Glutamatergic neuron (in vitro differentiated cells): ENCODE measurements at regions not wholly inside any gene's neighbourhood (a gene's known extent, or its start where the extent isn't known, plus 50 kb on each side); places are given as distances from the start of the nearest gene placed in this dataset.

ENCODE experiments used
- DNase-seq: peaks from one replicate; pipeline ENCODE4 v3.0.0; 2022
- H3K27ac Mint-ChIP-seq: one replicate; pipeline ENCODE4 v1.8.0; 2020; ENCODE audit warnings: mild to moderate bottlenecking, mixed read lengths, inconsistent platforms; ENCODE audit not compliant: unreplicated experiment
- H3K27me3 Mint-ChIP-seq: one replicate; pipeline ENCODE4 v1.8.0; 2020; ENCODE audit warnings: mild to moderate bottlenecking, moderate library complexity, mixed read lengths, inconsistent platforms; ENCODE audit not compliant: unreplicated experiment
- H3K36me3 Mint-ChIP-seq: one replicate; pipeline ENCODE4 v1.8.0; 2020; ENCODE audit warnings: mild to moderate bottlenecking, mixed read lengths, inconsistent platforms; ENCODE audit not compliant: unreplicated experiment
- H3K4me1 Mint-ChIP-seq: one replicate; pipeline ENCODE4 v1.8.0; 2020; ENCODE audit warnings: mild to moderate bottlenecking, low read depth, mixed read lengths, inconsistent platforms; ENCODE audit not compliant: unreplicated experiment
- H3K4me3 Mint-ChIP-seq: one replicate; pipeline ENCODE4 v1.8.0; 2020; ENCODE audit warnings: mild to moderate bottlenecking, mixed read lengths, inconsistent platforms; ENCODE audit not compliant: unreplicated experiment
- H3K9me3 Mint-ChIP-seq: one replicate; pipeline ENCODE4 v1.8.0; 2020; ENCODE audit warnings: mild to moderate bottlenecking, moderate library complexity, mixed read lengths, inconsistent platforms; ENCODE audit not compliant: unreplicated experiment
- TF ChIP-seq, protein P1 (sequence below): fragments of 200-600 bp; sonication (generic); IDR thresholded peaks from one replicate; pipeline ENCODE4 v1.5.0; 2021; ENCODE audit not compliant: partially characterized antibody, unreplicated experiment

DNA sequence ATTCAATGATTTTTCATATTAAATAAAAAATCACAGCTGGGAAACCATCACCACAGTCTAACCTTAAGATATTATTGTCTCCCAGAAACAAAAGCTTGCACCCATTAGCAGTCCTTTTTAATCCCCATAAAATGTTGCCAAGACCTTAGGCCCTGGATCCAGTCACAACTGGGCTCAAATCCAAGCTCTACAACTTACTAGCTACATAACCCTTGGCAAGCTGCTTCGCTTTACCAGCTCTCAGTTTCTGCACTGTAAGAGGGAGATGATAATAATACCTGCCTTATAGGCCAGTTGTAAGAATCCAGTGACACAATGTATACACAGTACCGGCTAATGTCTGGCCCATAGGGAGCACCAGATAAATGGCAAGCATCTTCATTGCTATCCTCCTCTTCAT, 400.9 kb upstream of the FGF13 start:
- TF ChIP-seq, protein P1, sequence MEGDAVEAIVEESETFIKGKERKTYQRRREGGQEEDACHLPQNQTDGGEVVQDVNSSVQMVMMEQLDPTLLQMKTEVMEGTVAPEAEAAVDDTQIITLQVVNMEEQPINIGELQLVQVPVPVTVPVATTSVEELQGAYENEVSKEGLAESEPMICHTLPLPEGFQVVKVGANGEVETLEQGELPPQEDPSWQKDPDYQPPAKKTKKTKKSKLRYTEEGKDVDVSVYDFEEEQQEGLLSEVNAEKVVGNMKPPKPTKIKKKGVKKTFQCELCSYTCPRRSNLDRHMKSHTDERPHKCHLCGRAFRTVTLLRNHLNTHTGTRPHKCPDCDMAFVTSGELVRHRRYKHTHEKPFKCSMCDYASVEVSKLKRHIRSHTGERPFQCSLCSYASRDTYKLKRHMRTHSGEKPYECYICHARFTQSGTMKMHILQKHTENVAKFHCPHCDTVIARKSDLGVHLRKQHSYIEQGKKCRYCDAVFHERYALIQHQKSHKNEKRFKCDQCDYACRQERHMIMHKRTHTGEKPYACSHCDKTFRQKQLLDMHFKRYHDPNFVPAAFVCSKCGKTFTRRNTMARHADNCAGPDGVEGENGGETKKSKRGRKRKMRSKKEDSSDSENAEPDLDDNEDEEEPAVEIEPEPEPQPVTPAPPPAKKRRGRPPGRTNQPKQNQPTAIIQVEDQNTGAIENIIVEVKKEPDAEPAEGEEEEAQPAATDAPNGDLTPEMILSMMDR = no peak
- H3K4me3 Mint-ChIP-seq = no peak overlapping the region
- H3K4me1 Mint-ChIP-seq = no peaks in the 10 kb centered on the region
- no peaks in the 10 kb centered on the region for H3K27me3 Mint-ChIP-seq
- H3K27ac Mint-ChIP-seq = no peak overlapping the region
- DNase-seq = no peak
- no peaks in the 10 kb centered on the region for H3K36me3 Mint-ChIP-seq
- H3K9me3 Mint-ChIP-seq = no peaks in the 10 kb centered on the region

DNA sequence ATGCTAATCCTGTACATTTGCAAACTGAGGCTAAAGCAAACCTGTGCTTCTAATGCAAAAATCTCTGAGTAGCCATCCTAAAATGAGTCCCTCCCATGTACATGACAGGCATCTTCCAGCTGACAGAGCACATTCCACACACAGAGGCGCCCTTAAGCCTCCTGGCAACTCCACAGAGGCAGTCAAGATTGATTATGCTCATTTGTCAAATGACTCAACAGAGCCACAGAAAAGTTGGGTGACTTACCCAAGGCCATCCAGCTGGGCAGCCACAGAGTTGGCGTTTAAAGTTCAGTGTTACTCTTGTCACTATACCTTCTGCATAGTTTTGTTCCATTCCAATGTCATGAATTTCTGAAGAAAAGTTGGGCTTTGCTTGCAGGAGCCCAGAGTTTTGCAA, 394.6 kb upstream of the FGF13 start:
- no peaks in the 10 kb centered on the region for H3K9me3 Mint-ChIP-seq
- H3K4me1 Mint-ChIP-seq = no peaks in the 10 kb centered on the region
- TF ChIP-seq, protein P1 = no peak
- H3K27ac Mint-ChIP-seq = no peak overlapping the region
- no peak for DNase-seq
- no peaks in the 10 kb centered on the region for H3K27me3 Mint-ChIP-seq
- H3K36me3 Mint-ChIP-seq = no peaks in the 10 kb centered on the region
- H3K4me3 Mint-ChIP-seq = no peak overlapping the region

DNA sequence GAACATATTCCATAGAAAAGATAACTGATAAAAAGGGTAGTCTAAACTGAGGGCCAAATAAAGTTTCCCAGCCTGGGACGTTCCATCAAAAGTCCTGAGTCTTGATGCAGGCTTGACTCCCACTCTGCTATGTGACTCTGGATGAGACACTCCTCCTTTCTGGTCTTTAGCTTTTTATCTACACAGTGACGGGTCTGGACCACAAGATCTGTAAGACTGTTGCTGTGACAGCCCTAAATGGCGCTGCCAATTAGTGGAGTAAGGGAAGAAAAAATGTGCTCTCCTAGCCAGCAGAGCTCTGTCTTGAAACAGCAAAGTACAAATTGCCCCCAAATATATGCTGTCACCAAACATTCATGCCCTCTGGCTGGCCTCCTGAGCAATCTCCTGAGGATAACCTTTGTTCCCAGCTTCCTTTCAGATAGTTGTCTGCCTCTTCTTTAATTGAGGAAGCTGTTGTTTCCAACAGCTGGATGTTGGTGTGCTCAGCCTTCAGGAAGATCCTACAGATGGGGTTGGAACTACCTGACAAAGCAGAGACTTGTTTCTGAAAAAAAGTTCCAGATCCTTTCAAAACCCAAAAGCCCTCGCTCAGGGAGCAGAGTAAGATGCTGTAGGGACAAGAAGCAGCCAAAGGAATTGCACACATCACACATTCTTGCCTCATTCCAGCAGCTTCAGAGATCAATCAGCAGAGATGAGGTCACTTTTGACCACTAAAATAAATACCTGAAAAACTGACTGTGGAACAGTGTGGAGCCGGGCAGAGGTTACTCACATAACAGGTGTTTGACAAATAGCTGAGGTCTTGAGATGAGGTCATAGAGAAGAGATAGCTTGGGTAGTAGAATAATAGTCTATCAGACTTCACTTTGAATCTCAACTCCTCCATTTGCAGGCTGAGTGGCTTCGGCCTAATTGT, 383.4 kb upstream of the FGF13 start:
- no peak for DNase-seq
- no peaks in the 10 kb centered on the region for H3K36me3 Mint-ChIP-seq
- peaks cover 1% of the 10 kb centered on the region for H3K9me3 Mint-ChIP-seq
- no peak overlapping the region for H3K4me3 Mint-ChIP-seq
- H3K4me1 Mint-ChIP-seq = no peaks in the 10 kb centered on the region
- no peak overlapping the region for H3K27ac Mint-ChIP-seq
- TF ChIP-seq, protein P1 = no peak
- peaks cover 2% of the 10 kb centered on the region for H3K27me3 Mint-ChIP-seq

DNA sequence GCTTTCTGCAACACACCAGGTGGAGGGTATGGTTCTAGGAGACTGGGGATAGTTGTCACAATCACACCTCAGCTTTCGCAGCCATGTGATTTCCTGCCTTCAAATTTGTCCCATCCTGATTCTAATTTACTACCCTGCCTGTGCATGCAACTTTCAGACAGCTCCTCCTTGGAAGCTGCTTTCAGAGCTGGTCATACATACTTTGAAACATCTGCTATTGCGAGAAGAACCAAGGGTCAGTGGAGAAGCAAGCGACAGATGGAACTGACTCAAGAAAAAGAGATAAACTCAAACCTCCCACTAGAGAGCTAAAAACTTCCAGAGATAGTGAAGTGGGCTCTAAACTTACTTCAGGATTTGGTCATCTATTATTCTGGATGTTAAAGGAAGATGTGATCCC, 381.7 kb upstream of the FGF13 start:
- no peak overlapping the region for H3K4me3 Mint-ChIP-seq
- no peak for DNase-seq

DNA sequence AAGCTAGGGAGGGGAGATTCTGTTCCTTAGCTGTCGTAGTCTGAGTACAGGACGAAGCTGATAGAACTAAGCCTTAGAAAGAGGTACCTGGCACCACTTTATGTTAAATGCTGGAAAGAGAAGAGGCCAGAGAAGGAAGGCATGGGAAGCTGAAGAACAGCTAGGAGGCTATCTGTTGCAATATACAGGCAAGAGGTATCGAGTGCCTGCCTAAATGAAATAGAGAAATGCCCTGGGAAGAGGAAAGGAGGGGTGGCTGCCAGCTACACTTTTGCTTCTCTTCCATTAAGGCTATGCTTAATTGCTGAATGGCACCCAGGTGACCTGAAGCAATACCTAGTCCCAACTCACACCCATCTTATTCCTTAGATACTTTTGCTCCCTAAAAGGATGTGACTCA, 380.4 kb upstream of the FGF13 start:
- Mint-ChIP-seq H3K9me3 (peaks cover 1% of the 10 kb centered on the region), H3K27ac (no peak overlapping the region), H3K36me3 (no peaks in the 10 kb centered on the region), H3K4me3 (no peak overlapping the region), H3K27me3 (no peaks in the 10 kb centered on the region), H3K4me1 (no peaks in the 10 kb centered on the region)
- TF ChIP-seq, protein P1 = no peak
- no peak for DNase-seq

More for the DNA sequence above, 381.7 kb upstream of the FGF13 start:
- no peaks in the 10 kb centered on the region for H3K36me3 Mint-ChIP-seq
- TF ChIP-seq, protein P1 = no peak
- no peaks in the 10 kb centered on the region for H3K27me3 Mint-ChIP-seq
- H3K4me1 Mint-ChIP-seq = no peaks in the 10 kb centered on the region
- H3K9me3 Mint-ChIP-seq = peaks cover 1% of the 10 kb centered on the region
- H3K27ac Mint-ChIP-seq = no peak overlapping the region
